ENCODE measurements at regions not wholly inside any gene's neighbourhood (a gene's known extent, or its start where the extent isn't known, plus 50 kb on each side); places are given as distances from the start of the nearest gene placed in this dataset.

GRCh38 chr5:5658889-5659465, 236.5 kb downstream of the ICE1 start:
- H3K4me2 ChIP-seq (ENCODE audit: insufficient read depth, low read length), result no peak overlapping the region
- no peak overlapping the region for H2AFZ ChIP-seq (ENCODE audit: low read length)
- H3K4me3 ChIP-seq (ENCODE audit: insufficient read depth, low read length), result no peak overlapping the region
- no peaks in the 10 kb centered on the region for H4K20me1 ChIP-seq (ENCODE audit: insufficient read depth, low read length)
- no peaks in the 10 kb centered on the region for H3K79me2 ChIP-seq (ENCODE audit: insufficient read depth, low read length)
- no peak overlapping the region for H3K27ac ChIP-seq (ENCODE audit: low read depth, low read length)
- no peaks in the 10 kb centered on the region for H3K27me3 ChIP-seq (ENCODE audit: insufficient read depth, low read length)
- no peak for DNase-seq (ENCODE audit: insufficient read length, low spot score, missing footprints)
- no peaks in the 10 kb centered on the region for H3K4me1 ChIP-seq (ENCODE audit: insufficient read depth, low read length)
- no peaks in the 10 kb centered on the region for H3K36me3 ChIP-seq (ENCODE audit: insufficient read depth, low read length)
- H3K9me3 ChIP-seq (ENCODE audit: low read depth, low read length), result peaks cover 6% of the 10 kb centered on the region
- no peak for TF ChIP-seq CTCF (IDR thresholded peaks at IDR 0.05; ENCODE audit: extremely low read depth, low read depth, low read length)

GRCh38 chr5:5658226-5658625, 235.7 kb downstream of the ICE1 start:
- H3K27ac ChIP-seq (ENCODE audit: low read depth, low read length), result no peak overlapping the region
- no peak overlapping the region for H3K4me3 ChIP-seq (ENCODE audit: insufficient read depth, low read length)
- no peaks in the 10 kb centered on the region for H3K36me3 ChIP-seq (ENCODE audit: insufficient read depth, low read length)
- no peaks in the 10 kb centered on the region for H3K4me1 ChIP-seq (ENCODE audit: insufficient read depth, low read length)
- no peaks in the 10 kb centered on the region for H3K27me3 ChIP-seq (ENCODE audit: insufficient read depth, low read length)
- H2AFZ ChIP-seq (ENCODE audit: low read length), result no peak overlapping the region
- peak; percentile 75 for DNase-seq (ENCODE audit: insufficient read length, low spot score, missing footprints)
- H4K20me1 ChIP-seq (ENCODE audit: insufficient read depth, low read length), result no peaks in the 10 kb centered on the region
- no peak for TF ChIP-seq CTCF (IDR thresholded peaks at IDR 0.05; ENCODE audit: extremely low read depth, low read depth, low read length)
- H3K79me2 ChIP-seq (ENCODE audit: insufficient read depth, low read length), result no peaks in the 10 kb centered on the region
- H3K4me2 ChIP-seq (ENCODE audit: insufficient read depth, low read length), result no peak overlapping the region
- H3K9me3 ChIP-seq (ENCODE audit: low read depth, low read length), result peaks cover 6% of the 10 kb centered on the region

- H4K20me1 ChIP-seq (ENCODE audit: insufficient read depth, low read length), result no peaks in the 10 kb centered on the region
- no peak overlapping the region for H3K27ac ChIP-seq (ENCODE audit: low read depth, low read length)
- H3K4me1 ChIP-seq (ENCODE audit: insufficient read depth, low read length), result no peaks in the 10 kb centered on the region
- no peak for DNase-seq (ENCODE audit: insufficient read length, low spot score, missing footprints)
- no peaks in the 10 kb centered on the region for H3K36me3 ChIP-seq (ENCODE audit: insufficient read depth, low read length)
- H3K4me2 ChIP-seq (ENCODE audit: insufficient read depth, low read length), result no peak overlapping the region
- no peaks in the 10 kb centered on the region for H3K79me2 ChIP-seq (ENCODE audit: insufficient read depth, low read length)
- H3K27me3 ChIP-seq (ENCODE audit: insufficient read depth, low read length), result no peaks in the 10 kb centered on the region
- H3K9me3 ChIP-seq (ENCODE audit: low read depth, low read length), result peaks cover 5% of the 10 kb centered on the region
- no peak overlapping the region for H2AFZ ChIP-seq (ENCODE audit: low read length)
- no peak for TF ChIP-seq CTCF (IDR thresholded peaks at IDR 0.05; ENCODE audit: extremely low read depth, low read depth, low read length)
- H3K4me3 ChIP-seq (ENCODE audit: insufficient read depth, low read length), result no peak overlapping the region
Measured at GRCh38 chr5:5652181-5652580, 229.7 kb downstream of the ICE1 start.

- Histone ChIP-seq H3K4me2 (ENCODE audit: insufficient read depth, low read length) (no peak overlapping the region), H3K36me3 (ENCODE audit: insufficient read depth, low read length) (no peaks in the 10 kb centered on the region), H3K9me3 (ENCODE audit: low read depth, low read length) (peaks cover 5% of the 10 kb centered on the region), H3K27ac (ENCODE audit: low read depth, low read length) (no peak overlapping the region), H3K4me1 (ENCODE audit: insufficient read depth, low read length) (no peaks in the 10 kb centered on the region), H3K27me3 (ENCODE audit: insufficient read depth, low read length) (no peaks in the 10 kb centered on the region), H3K4me3 (ENCODE audit: insufficient read depth, low read length) (no peak overlapping the region), H2AFZ (ENCODE audit: low read length) (no peak overlapping the region), H4K20me1 (ENCODE audit: insufficient read depth, low read length) (no peaks in the 10 kb centered on the region), H3K79me2 (ENCODE audit: insufficient read depth, low read length) (no peaks in the 10 kb centered on the region)
- TF ChIP-seq CTCF (IDR thresholded peaks at IDR 0.05; ENCODE audit: extremely low read depth, low read depth, low read length), result no peak
- no peak for DNase-seq (ENCODE audit: insufficient read length, low spot score, missing footprints)
Measured at GRCh38 chr5:5650949-5651348, 228.5 kb downstream of the ICE1 start.
